ENCODE measurements at regions not wholly inside any gene's neighbourhood (a gene's known extent, or its start where the extent isn't known, plus 50 kb on each side); places are given as distances from the start of the nearest gene placed in this dataset.

- Histone ChIP-seq H4K20me1 (ENCODE audit: insufficient read depth, low read length) (no peaks in the 10 kb centered on the region), H3K9me2 (ENCODE audit: low read depth, low read length) (no peaks in the 10 kb centered on the region)
- TF ChIP-seq CTCF (IDR thresholded peaks at IDR 0.05; ENCODE audit: low read length), result no peak
- no peak for TF ChIP-seq EZH2 (IDR thresholded peaks at IDR 0.05; ENCODE audit: borderline replicate concordance, low read length)
These were observed 146.8 kb downstream of the PIK3R1 start for GRCh38 chr5:68362331-68362730.

GRCh38 chr5:68365889-68366288, 150.3 kb downstream of the PIK3R1 start:
- Histone ChIP-seq H3K79me2 (ENCODE audit: insufficient read depth, low read length) (no peaks in the 10 kb centered on the region), H3K9me3 (ENCODE audit: low read length) (no peaks in the 10 kb centered on the region), H3K36me3 (ENCODE audit: insufficient read depth, low read length) (no peaks in the 10 kb centered on the region), H2AFZ (ENCODE audit: low read length) (no peak overlapping the region), H3F3A (ENCODE audit: insufficient read depth, low read length) (no peaks in the 10 kb centered on the region), H3K9me2 (ENCODE audit: low read depth, low read length) (no peaks in the 10 kb centered on the region), H4K20me1 (ENCODE audit: insufficient read depth, low read length) (no peaks in the 10 kb centered on the region), H3K4me1 (ENCODE audit: insufficient read depth, low read length, severe bottlenecking) (no peaks in the 10 kb centered on the region), H3K4me3 (ENCODE audit: low read depth, low read length, poor library complexity, severe bottlenecking) (no peak overlapping the region), H3K27ac (ENCODE audit: low read depth, low read length, poor library complexity, severe bottlenecking) (no peak overlapping the region), H3K4me2 (ENCODE audit: low read length) (no peak overlapping the region), H3K27me3 (ENCODE audit: insufficient read depth, low read length) (no peaks in the 10 kb centered on the region), H3K9ac (ENCODE audit: low read length) (no peak overlapping the region)
- TF ChIP-seq EZH2 (IDR thresholded peaks at IDR 0.05; ENCODE audit: borderline replicate concordance, low read length) (no peak), CTCF (IDR thresholded peaks at IDR 0.05; ENCODE audit: low read length) (no peak)

More at GRCh38 chr5:68362331-68362730, 146.8 kb downstream of the PIK3R1 start:
- H3F3A ChIP-seq (ENCODE audit: insufficient read depth, low read length), result no peaks in the 10 kb centered on the region
- H3K9me3 ChIP-seq (ENCODE audit: low read length), result no peaks in the 10 kb centered on the region
- no peaks in the 10 kb centered on the region for H3K27me3 ChIP-seq (ENCODE audit: insufficient read depth, low read length)
- no peak overlapping the region for H3K27ac ChIP-seq (ENCODE audit: low read depth, low read length, poor library complexity, severe bottlenecking)
- H3K4me2 ChIP-seq (ENCODE audit: low read length), result no peak overlapping the region
- H3K79me2 ChIP-seq (ENCODE audit: insufficient read depth, low read length), result no peaks in the 10 kb centered on the region
- H3K4me3 ChIP-seq (ENCODE audit: low read depth, low read length, poor library complexity, severe bottlenecking), result no peak overlapping the region
- no peak overlapping the region for H3K9ac ChIP-seq (ENCODE audit: low read length)
- no peaks in the 10 kb centered on the region for H3K4me1 ChIP-seq (ENCODE audit: insufficient read depth, low read length, severe bottlenecking)
- no peak overlapping the region for H2AFZ ChIP-seq (ENCODE audit: low read length)
- H3K36me3 ChIP-seq (ENCODE audit: insufficient read depth, low read length), result no peaks in the 10 kb centered on the region

- no peaks in the 10 kb centered on the region for H3K36me3 ChIP-seq (ENCODE audit: insufficient read depth, low read length)
- no peaks in the 10 kb centered on the region for H3K9me2 ChIP-seq (ENCODE audit: low read depth, low read length)
- TF ChIP-seq EZH2 (IDR thresholded peaks at IDR 0.05; ENCODE audit: borderline replicate concordance, low read length) (no peak), CTCF (IDR thresholded peaks at IDR 0.05; ENCODE audit: low read length) (no peak)
- H3F3A ChIP-seq (ENCODE audit: insufficient read depth, low read length), result no peaks in the 10 kb centered on the region
- no peak overlapping the region for H3K4me2 ChIP-seq (ENCODE audit: low read length)
- H3K27me3 ChIP-seq (ENCODE audit: insufficient read depth, low read length), result no peaks in the 10 kb centered on the region
- H3K9ac ChIP-seq (ENCODE audit: low read length), result no peak overlapping the region
- no peaks in the 10 kb centered on the region for H3K9me3 ChIP-seq (ENCODE audit: low read length)
- H3K4me3 ChIP-seq (ENCODE audit: low read depth, low read length, poor library complexity, severe bottlenecking), result no peak overlapping the region
- no peaks in the 10 kb centered on the region for H3K4me1 ChIP-seq (ENCODE audit: insufficient read depth, low read length, severe bottlenecking)
- H3K79me2 ChIP-seq (ENCODE audit: insufficient read depth, low read length), result no peaks in the 10 kb centered on the region
- H3K27ac ChIP-seq (ENCODE audit: low read depth, low read length, poor library complexity, severe bottlenecking), result no peak overlapping the region
- H2AFZ ChIP-seq (ENCODE audit: low read length), result no peak overlapping the region
- no peaks in the 10 kb centered on the region for H4K20me1 ChIP-seq (ENCODE audit: insufficient read depth, low read length)
These were observed 151.7 kb downstream of the PIK3R1 start for GRCh38 chr5:68367287-68367686.
